Osteocyte (in vitro differentiated cells): ENCODE measurements at regions not wholly inside any gene's neighbourhood (a gene's known extent, or its start where the extent isn't known, plus 50 kb on each side); places are given as distances from the start of the nearest gene placed in this dataset.

Experiments used
- DNase-seq: peaks from one replicate; pipeline ENCODE4 v3.0.0; 2021; ENCODE audit warnings: mixed read lengths; ENCODE audit not compliant: unreplicated experiment; ENCODE audit errors: extremely low spot score
- H3K27ac Mint-ChIP-seq: one replicate; pipeline ENCODE4 v1.8.0; 2021; ENCODE audit warnings: mild to moderate bottlenecking, mixed read lengths; ENCODE audit not compliant: unreplicated experiment
- H3K27me3 Mint-ChIP-seq: one replicate; pipeline ENCODE4 v1.8.0; 2021; ENCODE audit warnings: mixed read lengths; ENCODE audit not compliant: unreplicated experiment
- H3K36me3 Mint-ChIP-seq: one replicate; pipeline ENCODE4 v1.8.0; 2021; ENCODE audit warnings: mixed read lengths; ENCODE audit not compliant: unreplicated experiment
- H3K4me1 Mint-ChIP-seq: one replicate; pipeline ENCODE4 v1.8.0; 2021; ENCODE audit warnings: mixed read lengths; ENCODE audit not compliant: unreplicated experiment
- H3K4me3 Mint-ChIP-seq: one replicate; pipeline ENCODE4 v1.8.0; 2021; ENCODE audit warnings: mild to moderate bottlenecking, moderate library complexity, mixed read lengths; ENCODE audit not compliant: unreplicated experiment
- H3K9me3 Mint-ChIP-seq: one replicate; pipeline ENCODE4 v1.8.0; 2021; ENCODE audit warnings: mixed read lengths; ENCODE audit not compliant: unreplicated experiment
- CTCF ChIP-seq: fragments of 200-600 bp; sonication (generic); IDR thresholded peaks from 2 replicates; pipeline ENCODE4 v1.5.0; 2021; ENCODE audit warnings: antibody characterized with exemption, mild to moderate bottlenecking, moderate library complexity

- TF ChIP-seq CTCF = no peak
- Mint-ChIP-seq H3K27ac (no peak overlapping the region), H3K4me3 (no peak overlapping the region), H3K4me1 (peaks cover 2% of the 10 kb centered on the region), H3K36me3 (no peaks in the 10 kb centered on the region), H3K27me3 (no peaks in the 10 kb centered on the region), H3K9me3 (no peaks in the 10 kb centered on the region)
- no peak for DNase-seq
These were observed 187.0 kb upstream of the OPRM1 start for GRCh38 chr6:153852034-153852433.

GRCh38 chr6:153849072-153849779, 189.8 kb upstream of the OPRM1 start:
- Mint-ChIP-seq H3K9me3 (no peaks in the 10 kb centered on the region), H3K27ac (no peak overlapping the region), H3K27me3 (no peaks in the 10 kb centered on the region), H3K36me3 (no peaks in the 10 kb centered on the region), H3K4me3 (no peak overlapping the region), H3K4me1 (peaks cover 4% of the 10 kb centered on the region)
- no peak for TF ChIP-seq CTCF
- DNase-seq = no peak

GRCh38 chr6:153843420-153843819, 195.6 kb upstream of the OPRM1 start:
- DNase-seq = no peak
- Mint-ChIP-seq H3K4me3 (no peak overlapping the region), H3K36me3 (no peaks in the 10 kb centered on the region), H3K27me3 (no peaks in the 10 kb centered on the region), H3K9me3 (no peaks in the 10 kb centered on the region), H3K27ac (no peak overlapping the region), H3K4me1 (peaks cover 18% of the 10 kb centered on the region)
- TF ChIP-seq CTCF = no peak

- DNase-seq = no peak
- Mint-ChIP-seq H3K27ac (no peak overlapping the region), H3K4me1 (peaks cover 18% of the 10 kb centered on the region), H3K36me3 (no peaks in the 10 kb centered on the region), H3K27me3 (no peaks in the 10 kb centered on the region), H3K9me3 (no peaks in the 10 kb centered on the region), H3K4me3 (no peak overlapping the region)
- no peak for TF ChIP-seq CTCF
These were observed 196.5 kb upstream of the OPRM1 start for GRCh38 chr6:153842491-153842890.

- Mint-ChIP-seq H3K4me1 (peaks cover 16% of the 10 kb centered on the region), H3K4me3 (no peak overlapping the region), H3K27me3 (no peaks in the 10 kb centered on the region), H3K36me3 (no peaks in the 10 kb centered on the region), H3K9me3 (no peaks in the 10 kb centered on the region), H3K27ac (no peak overlapping the region)
- DNase-seq = no peak
- TF ChIP-seq CTCF = no peak
These were observed 198.8 kb upstream of the OPRM1 start for GRCh38 chr6:153840039-153840850.
